HEK293 (cell line): ENCODE measurements at regions not wholly inside any gene's neighbourhood (a gene's known extent, or its start where the extent isn't known, plus 50 kb on each side); places are given as distances from the start of the nearest gene placed in this dataset.

Source experiments
- CTCF ChIA-PET: fragments of 350-600 bp; formaldehyde crosslinking; extraction: SDS; loops from one replicate; lab custom pipeline; 2021; ENCODE audit warnings: antibody characterized with exemption; lab: Yijun Ruan, JAX
- POLR2A ChIA-PET: fragments of 300-600 bp; formaldehyde crosslinking; extraction: SDS; loops from one replicate; lab custom pipeline; 2020; ENCODE audit warnings: antibody characterized with exemption, inconsistent platforms; lab: Yijun Ruan, JAX
- H3K27ac ChIP-seq: fragments of 200-500 bp; sonication (Bioruptor generic); 2 replicates; pipeline ENCODE4 v1.5.1; 2014; ENCODE audit warnings: low read depth, low read length, control low read depth, inconsistent platforms; ENCODE audit errors: extremely low read depth
- H3K36me3 ChIP-seq, 2 experiments: fragments of 200-500 bp in 1 of 2; sonication (Bioruptor generic) in 1 of 2; 1 replicate in 1 of 2; 2 replicates in 1 of 2; pipeline ENCODE4 v1.5.1; 2014 to 2017; ENCODE audit warnings: inconsistent platforms in 2 of 2, low read length in 2 of 2; ENCODE audit not compliant: control insufficient read depth in 2 of 2, insufficient read depth in 1 of 2
- H3K4me1 ChIP-seq: fragments of 200-500 bp; sonication (Bioruptor generic); 2 replicates; pipeline ENCODE4 v1.5.1; 2014; ENCODE audit warnings: mild to moderate bottlenecking, low read length, inconsistent platforms; ENCODE audit not compliant: control insufficient read depth, insufficient read depth
- H3K4me3 ChIP-seq: 2 replicates; pipeline ENCODE4 v1.5.1; 2011; ENCODE audit warnings: low read depth, mild to moderate bottlenecking, control low read depth, low read length, moderate library complexity
- H3K9me3 ChIP-seq: fragments of 200-500 bp; sonication (Bioruptor generic); 2 replicates; pipeline ENCODE4 v1.5.1; 2014; ENCODE audit warnings: low read depth, low read length, inconsistent platforms; ENCODE audit not compliant: control insufficient read depth, insufficient read depth
- HOXD13 ChIP-seq: sonication (generic); formaldehyde crosslinking; IDR thresholded peaks from 2 replicates; pipeline ENCODE4 v1.8.0; 2022; ENCODE audit warnings: missing genetic modification reagents, borderline replicate concordance
- IKZF3 ChIP-seq: fragments of 450-650 bp; IDR thresholded peaks from 2 replicates; pipeline ENCODE4 v1.5.0; 2018; ENCODE audit warnings: missing biosample characterization, mild to moderate bottlenecking, missing genetic modification characterization, moderate library complexity
- KLF16 ChIP-seq: fragments of 450-650 bp; formaldehyde crosslinking; IDR thresholded peaks from 2 replicates; pipeline ENCODE4 v1.5.1; 2017; ENCODE audit warnings: missing biosample characterization, missing genetic modification characterization
- PRDM4 ChIP-seq: fragments of 450-650 bp; formaldehyde crosslinking; IDR thresholded peaks from 2 replicates; pipeline ENCODE4 v1.5.1; 2017; ENCODE audit warnings: missing biosample characterization, missing genetic modification characterization
- REST ChIP-seq: fragments of 450-650 bp; formaldehyde crosslinking; IDR thresholded peaks from 2 replicates; pipeline ENCODE4 v1.5.1; 2016; ENCODE audit warnings: missing biosample characterization, missing genetic modification characterization
- TRIM28 ChIP-seq: IDR thresholded peaks from 2 replicates; pipeline ENCODE4 v1.6.1; 2011; ENCODE audit warnings: low read length, control low read depth, borderline replicate concordance
- ZBTB21 ChIP-seq: fragments of 450-650 bp; formaldehyde crosslinking; IDR thresholded peaks from 2 replicates; pipeline ENCODE4 v1.5.1; 2017; ENCODE audit warnings: missing biosample characterization, missing genetic modification characterization
- ZBTB7A ChIP-seq: fragments of 450-650 bp; formaldehyde crosslinking; IDR thresholded peaks from 2 replicates; pipeline ENCODE4 v1.5.1; 2016; ENCODE audit warnings: low read depth, missing biosample characterization, missing genetic modification characterization
- ZFHX2 ChIP-seq: fragments of 450-650 bp; formaldehyde crosslinking; conservative IDR thresholded peaks from 2 replicates; pipeline ENCODE4 v1.5.1; 2016; ENCODE audit warnings: missing biosample characterization, missing genetic modification characterization
- ZNF10 ChIP-seq: fragments of 450-650 bp; formaldehyde crosslinking; IDR thresholded peaks from 2 replicates; pipeline ENCODE4 v1.5.1; 2017; ENCODE audit warnings: missing biosample characterization, missing genetic modification characterization
- ZNF394 ChIP-seq: fragments of 450-650 bp; formaldehyde crosslinking; IDR thresholded peaks from 2 replicates; pipeline ENCODE4 v1.5.1; 2016; ENCODE audit warnings: missing biosample characterization, missing genetic modification characterization, mild to moderate bottlenecking, moderate library complexity, borderline replicate concordance
- ZNF449 ChIP-seq: fragments of 450-650 bp; formaldehyde crosslinking; IDR thresholded peaks from 2 replicates; pipeline ENCODE4 v1.5.1; 2017; ENCODE audit warnings: missing biosample characterization, mild to moderate bottlenecking, missing genetic modification characterization, moderate library complexity
- ZNF521 ChIP-seq: fragments of 450-650 bp; formaldehyde crosslinking; IDR thresholded peaks from 2 replicates; pipeline ENCODE4 v1.5.1; 2017; ENCODE audit warnings: missing biosample characterization, mild to moderate bottlenecking, missing genetic modification characterization
- ZNF560 ChIP-seq: fragments of 450-650 bp; formaldehyde crosslinking; IDR thresholded peaks from 2 replicates; pipeline ENCODE4 v1.5.1; 2017; ENCODE audit warnings: missing biosample characterization, missing genetic modification characterization, borderline replicate concordance
- ZNF580 ChIP-seq: fragments of 450-650 bp; formaldehyde crosslinking; IDR thresholded peaks from 2 replicates; pipeline ENCODE4 v1.5.1; 2016; ENCODE audit warnings: missing biosample characterization, missing genetic modification characterization
- ZNF610 ChIP-seq: fragments of 450-650 bp; formaldehyde crosslinking; IDR thresholded peaks from 2 replicates; pipeline ENCODE4 v1.5.1; 2016; ENCODE audit warnings: missing biosample characterization, missing genetic modification characterization, borderline replicate concordance
- ZNF660 ChIP-seq: fragments of 450-650 bp; IDR thresholded peaks from 2 replicates; pipeline ENCODE4 v1.5.1; 2018; ENCODE audit warnings: missing biosample characterization, mild to moderate bottlenecking, missing genetic modification characterization
- ZNF670 ChIP-seq: fragments of 450-650 bp; formaldehyde crosslinking; IDR thresholded peaks from 2 replicates; pipeline ENCODE4 v1.5.1; 2016; ENCODE audit warnings: missing biosample characterization, missing genetic modification characterization, low read depth
- ZNF777 ChIP-seq: fragments of 450-650 bp; formaldehyde crosslinking; IDR thresholded peaks from 2 replicates; pipeline ENCODE4 v1.5.1; 2017; ENCODE audit warnings: missing biosample characterization, missing genetic modification characterization, borderline replicate concordance
- ZNF785 ChIP-seq: fragments of 450-650 bp; formaldehyde crosslinking; IDR thresholded peaks from 2 replicates; pipeline ENCODE4 v1.5.1; 2016; ENCODE audit warnings: missing biosample characterization, missing genetic modification characterization
- ZNF837 ChIP-seq: fragments of 450-650 bp; formaldehyde crosslinking; IDR thresholded peaks from 2 replicates; pipeline ENCODE4 v1.5.1; 2016; ENCODE audit warnings: missing biosample characterization, missing genetic modification characterization

- H3K4me1 ChIP-seq, result peaks cover 11% of the 10 kb centered on the region; the same call in 1 of the 2 replicates
- no peaks in the 10 kb centered on the region for H3K36me3 ChIP-seq
- H3K9me3 ChIP-seq, result no peaks in the 10 kb centered on the region
- ChIA-PET POLR2A (no interaction called here), CTCF (interaction anchor here (0.6 to 0.7 kb wide), 2 partner anchors 527 to 675 kb away, joined by 3 read pairs; no protein-coding TSS in a partner anchor)
- H3K27ac ChIP-seq, result no peak overlapping the region
- TF ChIP-seq ZNF610 (tag by site-specific recombination), result no peak
- TF ChIP-seq ZNF10 (tag by site-specific recombination), result 0 out of 2 replicates have a peak, but pooled peaks have one; percentile 46
- no peak for TF ChIP-seq ZBTB21
- TF ChIP-seq IKZF3 (tag by site-specific recombination), result no peak
- TF ChIP-seq ZNF521 (tag by site-specific recombination), result no peak
- no peak overlapping the region for H3K4me3 ChIP-seq
Observed at GRCh38 chr17:71188811-71189492, 931.9 kb upstream of the SOX9 start.

- Histone ChIP-seq H3K4me1 (peaks cover 11% of the 10 kb centered on the region; the same call in 1 of the 2 replicates), H3K9me3 (no peaks in the 10 kb centered on the region), H3K4me3 (no peak overlapping the region), H3K36me3 (no peaks in the 10 kb centered on the region), H3K27ac (no peak overlapping the region)
- TF ChIP-seq ZNF560, result no peak
- TF ChIP-seq ZNF777 (tag by site-specific recombination), result no peak
- no peak for TF ChIP-seq REST (tag by site-specific recombination)
- TF ChIP-seq ZNF785 (tag by site-specific recombination), result no peak
- TF ChIP-seq ZBTB7A (tag by site-specific recombination), result no peak
- no peak for TF ChIP-seq ZNF449 (tag by site-specific recombination)
- TF ChIP-seq KLF16 (tag by site-specific recombination), result no peak
- no peak for TF ChIP-seq PRDM4 (tag by site-specific recombination)
- no peak for TF ChIP-seq ZNF394
- TF ChIP-seq HOXD13 (CRISPR knock-in tag), result no peak
- TF ChIP-seq ZNF670, result no peak
- no peak for TF ChIP-seq ZNF580 (tag by site-specific recombination)
- no peak for TF ChIP-seq ZNF660 (tag by site-specific recombination)
- no peak for TF ChIP-seq ZNF837
- TF ChIP-seq ZFHX2 (tag by site-specific recombination), result no peak
- no peak for TF ChIP-seq TRIM28
- TF ChIP-seq ZBTB21, result no peak
- CTCF ChIA-PET, result no interaction called here
- POLR2A ChIA-PET, result no interaction called here
Observed at GRCh38 chr17:71189493-71189831, 931.4 kb upstream of the SOX9 start.
